Head of caudate nucleus (tissue), 42 donors: ENCODE measurements at regions not wholly inside any gene's neighbourhood (a gene's known extent, or its start where the extent isn't known, plus 50 kb on each side); places are given as distances from the start of the nearest gene placed in this dataset.
"Not testable (repeated sequence)": the region's sequence is repeated elsewhere in the genome, so short reads cannot be mapped to it uniquely, and the experiment has no call there.

ENCODE experiments used
- DNase-seq, 42 donors: peaks; one replicate each; pipeline versions ENCODE4 v3.0.0 to v3.0.0-alpha.2; 2020 to 2021; ENCODE audit warnings: mixed read lengths in 7 of 42
- intact Hi-C: fragments of 100-400 bp; cut with DNase I; formaldehyde crosslinking; loops from one replicate; pipeline ENCODE4 v1.15.0; 2022

- intact Hi-C loops, result no loop called here
- no peak for DNase-seq
Observed at GRCh38 chr15:25106209-25106608, 151.4 kb downstream of the SNRPN start.

- no peak for DNase-seq
- intact Hi-C loops, result no loop called here
Observed at GRCh38 chr15:25133804-25134203, 179.0 kb downstream of the SNRPN start.

DNA sequence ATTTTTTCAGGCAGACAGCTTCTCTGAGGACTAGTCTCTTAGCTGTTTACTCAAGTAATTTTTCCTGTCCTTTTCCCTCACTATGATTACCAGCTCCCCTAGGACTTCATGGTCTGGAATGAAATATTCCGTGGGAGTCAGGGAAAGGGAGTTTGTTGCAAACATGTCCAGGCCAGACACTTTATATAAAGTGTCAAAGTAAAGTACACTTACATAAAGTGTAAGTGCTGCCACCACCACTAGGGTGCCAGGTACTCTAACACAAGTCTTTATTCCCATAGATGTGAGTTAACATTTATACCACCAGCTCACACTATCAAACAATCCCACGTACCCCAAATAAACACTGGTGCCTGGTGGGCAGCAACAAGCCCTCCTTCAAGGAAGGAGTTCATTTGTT is 179.8 kb downstream of the SNRPN start:
- no peak for DNase-seq
- intact Hi-C loops, result no loop called here

DNA sequence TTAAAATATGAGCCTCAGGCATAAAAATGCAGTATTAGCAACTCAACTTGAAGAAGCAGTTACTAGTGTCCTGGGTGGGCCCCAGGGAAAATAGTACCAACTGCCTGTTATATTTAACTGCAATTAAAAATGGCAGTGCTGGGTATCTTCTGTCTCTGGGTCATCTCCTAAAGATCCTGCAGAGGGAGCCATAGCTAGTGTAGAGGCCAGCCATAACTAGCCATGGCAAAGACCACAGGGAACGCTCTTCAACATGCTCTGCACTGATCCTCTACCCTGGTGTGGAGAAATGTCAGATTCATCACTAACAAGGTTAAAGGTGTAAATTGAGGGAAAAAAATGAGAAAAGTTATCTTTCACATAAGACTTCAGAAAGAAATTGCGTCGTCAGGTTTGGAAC is 181.3 kb downstream of the SNRPN start:
- DNase-seq, result peak in 2 of 42 donors; percentile 4 to 5
- intact Hi-C loops, result no loop called here

- intact Hi-C loops, result no loop called here
- DNase-seq, result no peak
Observed at GRCh38 chr15:25137013-25137412, 182.2 kb downstream of the SNRPN start.

DNA sequence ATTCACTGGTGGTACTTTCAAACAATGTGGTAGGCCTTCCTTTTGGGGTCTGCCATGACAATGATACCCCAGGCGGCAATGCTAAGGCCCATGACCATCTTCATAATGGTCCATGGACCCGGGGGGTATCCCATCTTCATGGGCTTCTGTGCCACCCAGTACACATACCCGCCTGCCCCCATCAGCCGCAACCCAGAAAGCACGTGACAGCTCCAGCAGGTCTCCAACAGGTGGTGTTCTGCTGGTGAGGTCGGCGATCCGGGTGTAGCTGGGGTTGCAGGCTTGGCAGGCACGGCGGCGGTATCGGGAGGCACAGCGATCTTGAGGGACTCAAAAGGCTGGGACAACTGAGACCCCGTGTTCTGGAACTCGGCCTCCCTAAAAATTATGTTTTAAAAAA is 214.5 kb downstream of the SNRPN start:
- intact Hi-C loops, result no loop called here
- peak in 24 of 42 donors; percentile 1 to 42 (median 10) for DNase-seq

- peak in 24 of 42 donors; percentile 2 to 40 (median 11) for DNase-seq
- intact Hi-C loops, result no loop called here
Observed at GRCh38 chr15:25170113-25170731, 215.4 kb downstream of the SNRPN start.

DNA sequence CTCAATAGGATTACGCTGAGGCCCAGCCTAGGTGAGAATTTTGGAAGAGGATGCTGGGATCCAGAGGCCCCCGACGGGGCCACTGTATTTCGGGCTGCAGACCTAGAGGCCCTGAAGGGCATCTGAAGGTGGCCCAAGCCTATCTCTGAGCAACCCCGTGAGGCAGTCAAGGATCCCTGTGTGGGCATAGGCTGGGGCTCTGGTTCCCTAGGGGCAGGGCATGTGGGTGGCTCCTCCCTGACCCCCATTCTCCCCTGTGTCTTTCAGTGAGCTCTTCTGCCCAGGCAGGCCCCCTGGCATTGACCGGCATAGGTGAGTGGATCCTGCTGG is 216.0 kb downstream of the SNRPN start:
- peak in 9 of 42 donors; percentile 1 to 29 (median 9) for DNase-seq
- intact Hi-C loops, result no loop called here

GRCh38 chr15:25171111-25171811 is 216.5 kb downstream of the SNRPN start:
- peak in 20 of 42 donors; percentile 0 to 36 (median 8) for DNase-seq
- intact Hi-C loops, result no loop called here

DNA sequence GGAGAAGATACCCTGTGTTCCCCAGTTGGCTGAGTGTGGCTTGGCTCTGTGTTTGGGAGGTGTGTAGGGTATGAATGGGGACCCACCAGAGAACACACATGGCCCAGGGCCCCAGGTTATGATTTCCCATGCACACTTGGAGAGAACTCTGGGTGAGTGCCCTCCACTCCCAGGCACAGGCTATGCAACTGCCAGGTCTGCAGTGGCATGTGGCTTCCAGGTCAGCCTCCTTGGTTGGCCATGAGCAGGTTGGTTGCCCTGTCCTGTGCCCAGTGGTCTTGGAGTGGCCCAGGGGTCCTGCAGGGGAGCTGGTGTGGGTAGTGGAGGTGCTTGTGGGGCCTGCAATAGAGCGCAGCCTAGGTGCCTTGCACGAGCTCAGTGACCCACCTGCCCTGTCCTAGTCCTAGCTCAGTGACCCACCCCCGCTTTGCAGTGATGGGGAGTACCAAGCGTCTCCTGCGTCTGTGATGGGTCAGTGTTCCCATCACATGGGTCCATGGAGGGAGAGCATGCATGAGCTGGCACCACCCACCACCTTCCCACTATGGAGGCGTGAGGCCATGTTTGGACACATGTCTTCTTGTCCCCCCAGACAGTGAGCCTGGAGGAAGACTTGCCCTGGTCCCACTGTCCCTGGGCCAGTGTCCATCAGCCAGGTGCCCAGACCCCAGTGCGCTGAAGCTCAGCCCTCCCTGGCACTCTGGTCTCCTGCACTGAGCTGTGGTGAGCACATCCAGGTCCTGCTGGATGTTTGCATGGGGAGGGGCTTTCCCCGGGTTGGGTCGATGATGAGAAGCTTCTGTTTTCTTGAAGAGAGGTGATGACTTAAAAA is 217.3 kb downstream of the SNRPN start:
- DNase-seq, result peak in 21 of 42 donors; percentile 0 to 34 (median 7)
- intact Hi-C loops, result no loop called here

- peak in 30 of 42 donors; percentile 1 to 37 (median 12) for DNase-seq
- intact Hi-C loops, result no loop called here
Observed at GRCh38 chr15:25172691-25173090, 217.9 kb downstream of the SNRPN start.

- DNase-seq, result peak in 19 of 42 donors; percentile 0 to 33 (median 8)
- intact Hi-C loops, result no loop called here
Observed at GRCh38 chr15:25173241-25174028, 218.6 kb downstream of the SNRPN start.

- intact Hi-C loops, result not testable (repeated sequence)
- peak in 8 of 42 donors; percentile 3 to 38 (median 6) for DNase-seq
Observed at GRCh38 chr15:25174149-25174548, 219.4 kb downstream of the SNRPN start.

- intact Hi-C loops, result no loop called here
- peak in 21 of 42 donors; percentile 0 to 31 (median 8) for DNase-seq
Observed at GRCh38 chr15:25175033-25175788, 220.4 kb downstream of the SNRPN start.

DNA sequence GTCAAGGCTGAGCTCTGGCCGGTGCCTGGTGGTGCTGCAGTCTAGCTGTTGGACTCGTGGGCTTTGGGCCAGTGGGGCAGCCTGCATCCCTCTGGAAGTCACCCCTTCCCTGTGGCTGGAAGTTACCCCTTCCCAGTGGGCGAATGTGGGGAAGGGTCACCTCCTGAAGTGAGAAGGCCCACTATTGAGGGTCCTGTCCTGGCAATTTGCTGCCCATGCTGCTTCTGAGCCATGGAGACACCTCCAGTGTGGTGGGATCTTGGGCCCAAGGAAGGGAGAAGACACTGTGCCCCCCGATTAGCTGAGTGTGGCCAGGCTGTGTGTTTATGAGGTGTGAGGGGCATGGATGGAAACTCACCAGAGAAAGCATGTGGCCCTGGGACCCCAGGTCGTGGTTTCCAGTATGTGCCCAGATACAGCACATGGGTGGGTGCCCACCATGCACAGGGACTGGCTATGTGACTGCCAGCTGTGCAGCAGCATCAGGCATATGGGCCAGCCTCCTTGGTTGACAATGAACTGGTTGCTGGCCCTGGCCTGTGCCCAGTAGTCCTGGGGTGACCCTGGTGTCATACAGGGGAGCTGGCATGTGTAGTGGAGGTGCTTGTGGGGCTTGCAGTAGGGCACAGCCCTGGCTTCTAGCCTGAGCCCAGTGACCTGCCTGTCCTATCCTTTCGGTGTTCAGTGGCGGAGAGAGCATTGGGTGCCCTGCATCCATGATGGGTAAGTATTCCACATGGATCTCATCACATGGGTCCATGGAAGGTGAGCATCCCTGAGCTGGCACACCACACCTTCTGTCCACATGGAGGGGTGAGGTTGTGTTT is 221.2 kb downstream of the SNRPN start:
- DNase-seq, result peak in 27 of 42 donors; percentile 0 to 36 (median 7)
- intact Hi-C loops, result no loop called here

- peak in 14 of 42 donors; percentile 0 to 38 (median 8) for DNase-seq
- intact Hi-C loops, result no loop called here
Observed at GRCh38 chr15:25176616-25176923, 221.8 kb downstream of the SNRPN start.
